Heart left ventricle (tissue), 16 donors: ENCODE measurements at regions not wholly inside any gene's neighbourhood (a gene's known extent, or its start where the extent isn't known, plus 50 kb on each side); places are given as distances from the start of the nearest gene placed in this dataset.

Experiments
- ATAC-seq, 4 donors: fragments of 200-7000 bp; cut with Tn5 transposase; one replicate each; pipeline ENCODE4 v1.9.1; 2020 to 2022; ENCODE audit warnings: moderate library complexity in 4 of 4, mild to moderate bottlenecking in 3 of 4, moderate number of reproducible peaks in 1 of 4
- DNase-seq, 5 donors: peaks; one replicate each; pipeline ENCODE4 v3.0.0-alpha.2; 2020
- H3K27ac ChIP-seq, 12 donors: fragments of 200-600 bp; sonication (generic) in 4 of 12; one replicate each; pipeline versions ENCODE4 v1.5.0 to v1.8.0; 2016 to 2022; ENCODE audit warnings: mild to moderate bottlenecking in 2 of 12
- H3K27me3 ChIP-seq, 9 donors: fragments of 200-600 bp; sonication (generic) in 2 of 9; one replicate each; pipeline versions ENCODE4 v1.5.1 to v1.8.0; 2016 to 2022; ENCODE audit warnings: mild to moderate bottlenecking in 3 of 9
- H3K36me3 ChIP-seq, 9 donors: fragments of 200-600 bp; sonication (generic) in 2 of 9; one replicate each; pipeline versions ENCODE4 v1.5.0 to v1.8.0; 2018 to 2022; ENCODE audit warnings: mild to moderate bottlenecking in 2 of 9
- H3K4me1 ChIP-seq, 12 donors: fragments of 200-600 bp; sonication (generic) in 4 of 12; one replicate each; pipeline versions ENCODE4 v1.5.0 to v1.8.0; 2016 to 2022; ENCODE audit warnings: mild to moderate bottlenecking in 3 of 12
- H3K4me3 ChIP-seq, 12 donors: fragments of 200-600 bp; sonication (generic) in 4 of 12; one replicate each; pipeline versions ENCODE4 v1.5.0 to v1.8.0; 2017 to 2022; ENCODE audit warnings: mild to moderate bottlenecking in 9 of 12, moderate library complexity in 4 of 12
- H3K9me3 ChIP-seq, 12 donors: fragments of 200-600 bp; sonication (generic) in 4 of 12; one replicate each; pipeline versions ENCODE4 v1.5.0 to v1.8.0; 2016 to 2022; ENCODE audit warnings: mild to moderate bottlenecking in 1 of 12
- CTCF ChIP-seq, 12 donors: fragments of 200-600 bp; sonication (generic) in 4 of 12; IDR thresholded peaks; one replicate each; pipeline versions ENCODE4 v1.5.0 to v1.8.0; 2018 to 2022; ENCODE audit warnings: antibody characterized with exemption in 12 of 12, mild to moderate bottlenecking in 5 of 12
- POLR2A ChIP-seq, 2 donors: fragments of 450-650 bp; IDR thresholded peaks; one replicate each; pipeline ENCODE4 v1.6.1; 2017; ENCODE audit warnings: antibody characterized with exemption in 2 of 2, mild to moderate bottlenecking in 2 of 2, moderate library complexity in 2 of 2
- WGBS, 4 donors: extraction: QIAGEN DNeasy Blood & Tissue Kit in 2 of 4; methylation state at CpG; one replicate each; pipeline versions ENCODE4 v1.1.5 to v1.1.7; 2013 to 2018; 5-methylcytosine and 5-hydroxymethylcytosine counted together
- intact Hi-C, 10 donors: fragments of 100-400 bp; cut with DNase I; formaldehyde crosslinking; loops; one replicate each; pipeline versions ENCODE4 v1.11.1 to v1.14.2; 2022
- donor health status: ischemic (EF 13 %, LVEDD 7.1; RV severe dilation, severe dysfunction).
- donor health status: healthy with polysubstance abuse.
- donor health status: DM: no; HTN: yes; CAD: no.
- donor health status: DM: no; HTN: no; CAD: no.
- donor health status: ischemic (EF 25% LVEDD 6.9; RV normal size, moderate dysfunction).
- donor health status: ischemic (EF 25% LVEDD 5.7; RV mildly dilated, moderate dysfunction).
- donor health status: healthy.
- donor health status: DM: yes; HTN: yes; CAD: no.
- donor health status: ischemic (EF 35%, LVEDD 5.7; RV mildly dilated, moderate dysfunction).
- donor health status: nonischemic (EF 11% LVEDD 7.7; RV severe dilation, severe dysfunction).
- donor health status: DM: yes; HTN: yes; CAD: no.
- donor health status: PGD.
- donor health status: ischemic (EF 29% LVEDD 5.4; RV normal size, mild dysfunction).
- donor health status: nonischemic (EF 23%, LVEDD 6.1; RV moderate dilation, normal function).

- Histone ChIP-seq H3K9me3 (peaks cover 0 to 2% (median 0%) of the 10 kb centered on the region in 12 donors), H3K4me3 (no peak overlapping the region), H3K4me1 (peaks cover 0 to 10% (median 4%) of the 10 kb centered on the region in 12 donors), H3K27me3 (no peaks in the 10 kb centered on the region), H3K36me3 (no peaks in the 10 kb centered on the region), H3K27ac (peak overlapping the region in 8 of 12 donors; percentile 22 to 66 (median 48))
- intact Hi-C loops, result loop anchor here in 2 of 10 donors (5.0 to 10.0 kb wide), 2 partner anchors 52 to 136 kb away; no protein-coding TSS in a partner anchor
- no peak for TF ChIP-seq POLR2A (IDR thresholded peaks at IDR 0.05)
- no peak for TF ChIP-seq CTCF (IDR thresholded peaks at IDR 0.05)
- ATAC-seq, result peak in 3 of 4 donors; percentile 42 to 85 (median 78)
- no peak for DNase-seq
These were observed 191.5 kb upstream of the PCSK5 start for GRCh38 chr9:75699017-75699416.

- intact Hi-C loops, result loop anchor here in 2 of 10 donors (5.0 to 10.0 kb wide), 2 partner anchors 52 to 135 kb away; no protein-coding TSS in a partner anchor
- ATAC-seq (peak; percentile 31 to 58 (median 46)), DNase-seq (no peak)
- Histone ChIP-seq H3K4me1 (peaks cover 0 to 10% (median 4%) of the 10 kb centered on the region in 12 donors), H3K4me3 (no peak overlapping the region), H3K9me3 (peaks cover 0 to 2% (median 0%) of the 10 kb centered on the region in 12 donors), H3K36me3 (no peaks in the 10 kb centered on the region), H3K27me3 (no peaks in the 10 kb centered on the region), H3K27ac (peak overlapping the region in 11 of 12 donors; percentile 20 to 66 (median 40))
- WGBS, 4 donors, result 70 to 100% (median 71%) methylated on average over 1 of the region's 1 CpG
- TF ChIP-seq CTCF (IDR thresholded peaks at IDR 0.05) (no peak), POLR2A (IDR thresholded peaks at IDR 0.05) (no peak)
These were observed 190.7 kb upstream of the PCSK5 start for GRCh38 chr9:75699625-75700251.

- WGBS, 4 donors, result 32 to 47% (median 39%) methylated on average over 1 of the region's 1 CpG
- ATAC-seq (peak; percentile 75 to 97 (median 91)), DNase-seq (no peak)
- H3K9me3 ChIP-seq, result peaks cover 0 to 2% (median 0%) of the 10 kb centered on the region in 12 donors
- H3K36me3 ChIP-seq, result no peaks in the 10 kb centered on the region
- no peaks in the 10 kb centered on the region for H3K27me3 ChIP-seq
- intact Hi-C loops, result no loop called here
- TF ChIP-seq POLR2A (IDR thresholded peaks at IDR 0.05) (no peak), CTCF (IDR thresholded peaks at IDR 0.05) (no peak)
- H3K27ac ChIP-seq, result peak overlapping the region in 9 of 12 donors; percentile 17 to 66 (median 42)
- H3K4me1 ChIP-seq, result peaks cover 0 to 10% (median 4%) of the 10 kb centered on the region in 12 donors
- H3K4me3 ChIP-seq, result no peak overlapping the region
These were observed 190.2 kb upstream of the PCSK5 start for GRCh38 chr9:75700252-75700640.

- peaks cover 0 to 4% (median 0%) of the 10 kb centered on the region in 12 donors for H3K9me3 ChIP-seq
- ATAC-seq (no peak), DNase-seq (no peak)
- H3K4me1 ChIP-seq, result peaks cover 0 to 7% (median 0%) of the 10 kb centered on the region in 12 donors
- H3K27me3 ChIP-seq, result no peaks in the 10 kb centered on the region
- H3K4me3 ChIP-seq, result no peak overlapping the region
- H3K27ac ChIP-seq, result no peak overlapping the region
- H3K36me3 ChIP-seq, result no peaks in the 10 kb centered on the region
- intact Hi-C loops, result no loop called here
- TF ChIP-seq CTCF (IDR thresholded peaks at IDR 0.05) (no peak), POLR2A (IDR thresholded peaks at IDR 0.05) (no peak)
- 97 to 100% (median 99%) methylated on average over 2 of the region's 2 CpGs for WGBS, 4 donors
These were observed 183.3 kb upstream of the PCSK5 start for GRCh38 chr9:75707191-75707590.
